Fibroblast of villous mesenchyme (primary cell): ENCODE measurements at regions not wholly inside any gene's neighbourhood (a gene's known extent, or its start where the extent isn't known, plus 50 kb on each side); places are given as distances from the start of the nearest gene placed in this dataset.

ENCODE experiments used
- DNase-seq: peaks from one replicate; pipeline ENCODE4 v3.0.0-alpha.2; 2010; ENCODE audit warnings: low read depth
- H3K4me3 ChIP-seq: 2 replicates; pipeline ENCODE4 v1.5.1; 2011; ENCODE audit warnings: low read depth, mild to moderate bottlenecking, low read length
- TF ChIP-seq, protein P1 (sequence below): IDR thresholded peaks from 2 replicates; pipeline ENCODE4 v1.5.1; 2012; ENCODE audit warnings: low read depth, mild to moderate bottlenecking, low read length; ENCODE audit not compliant: insufficient read depth

DNA sequence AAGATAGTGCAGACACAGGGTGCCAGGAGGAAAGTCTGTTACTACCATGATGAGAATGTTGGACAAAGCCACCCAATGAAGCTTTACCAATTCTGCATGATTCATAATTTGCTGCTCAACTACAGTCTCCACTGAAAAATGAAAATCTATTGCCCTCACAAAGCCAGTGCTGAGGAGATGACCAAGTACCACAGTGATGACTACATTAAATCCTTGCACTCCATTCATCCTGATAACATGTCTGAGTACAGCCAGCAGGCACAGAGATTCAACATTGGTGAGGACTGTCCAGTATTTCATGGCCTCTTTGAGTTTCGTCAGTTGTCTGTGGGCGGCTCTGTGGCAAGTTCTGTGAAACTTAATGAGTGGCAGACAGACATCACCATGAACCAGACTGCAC is 144.0 kb downstream of the PLCE1 start:
- no peak for DNase-seq

DNA sequence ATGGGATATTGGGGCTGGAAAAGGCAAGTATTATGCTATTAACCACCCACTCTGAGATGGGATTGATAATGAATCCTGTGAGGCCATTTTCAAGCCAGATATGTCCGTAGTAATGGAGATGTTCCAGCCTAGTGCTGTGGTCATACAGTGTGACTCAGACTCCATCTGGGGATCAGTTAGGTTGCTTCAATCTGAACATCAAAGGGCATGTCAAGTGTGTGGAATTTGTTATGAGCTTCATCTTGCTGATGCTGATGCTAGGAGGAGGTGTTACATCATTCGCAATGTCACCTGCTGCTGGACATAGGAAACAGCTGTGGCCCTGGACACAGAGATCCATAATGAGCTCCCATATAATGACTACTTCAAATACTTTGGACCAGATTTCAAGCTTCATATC is 144.7 kb downstream of the PLCE1 start:
- no peak overlapping the region for H3K4me3 ChIP-seq
- DNase-seq: peak; percentile 18
- TF ChIP-seq, protein P1, sequence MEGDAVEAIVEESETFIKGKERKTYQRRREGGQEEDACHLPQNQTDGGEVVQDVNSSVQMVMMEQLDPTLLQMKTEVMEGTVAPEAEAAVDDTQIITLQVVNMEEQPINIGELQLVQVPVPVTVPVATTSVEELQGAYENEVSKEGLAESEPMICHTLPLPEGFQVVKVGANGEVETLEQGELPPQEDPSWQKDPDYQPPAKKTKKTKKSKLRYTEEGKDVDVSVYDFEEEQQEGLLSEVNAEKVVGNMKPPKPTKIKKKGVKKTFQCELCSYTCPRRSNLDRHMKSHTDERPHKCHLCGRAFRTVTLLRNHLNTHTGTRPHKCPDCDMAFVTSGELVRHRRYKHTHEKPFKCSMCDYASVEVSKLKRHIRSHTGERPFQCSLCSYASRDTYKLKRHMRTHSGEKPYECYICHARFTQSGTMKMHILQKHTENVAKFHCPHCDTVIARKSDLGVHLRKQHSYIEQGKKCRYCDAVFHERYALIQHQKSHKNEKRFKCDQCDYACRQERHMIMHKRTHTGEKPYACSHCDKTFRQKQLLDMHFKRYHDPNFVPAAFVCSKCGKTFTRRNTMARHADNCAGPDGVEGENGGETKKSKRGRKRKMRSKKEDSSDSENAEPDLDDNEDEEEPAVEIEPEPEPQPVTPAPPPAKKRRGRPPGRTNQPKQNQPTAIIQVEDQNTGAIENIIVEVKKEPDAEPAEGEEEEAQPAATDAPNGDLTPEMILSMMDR: no peak

More for the DNA sequence above, 144.0 kb downstream of the PLCE1 start:
- no peak overlapping the region for H3K4me3 ChIP-seq
- TF ChIP-seq, protein P1: no peak

DNA sequence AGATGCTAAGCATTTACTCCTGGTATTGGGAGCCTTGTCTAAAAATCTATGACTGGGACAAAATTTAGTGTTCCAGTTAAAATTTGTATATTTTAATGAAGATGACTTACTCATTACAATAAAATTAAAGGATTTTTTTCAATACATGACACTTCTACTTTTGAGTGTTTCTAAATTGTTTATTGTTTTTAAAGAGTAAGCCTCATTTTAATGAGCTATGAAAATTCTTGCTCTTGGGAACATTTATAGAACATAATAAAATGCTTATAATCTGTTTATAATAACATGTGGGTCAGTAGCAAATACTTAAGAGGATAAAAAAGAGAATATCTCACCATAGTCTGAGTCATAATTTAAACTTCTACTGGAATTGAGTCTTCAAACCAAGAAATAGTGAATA is 149.5 kb downstream of the PLCE1 start:
- TF ChIP-seq, protein P1: no peak
- no peak overlapping the region for H3K4me3 ChIP-seq
- no peak for DNase-seq

DNA sequence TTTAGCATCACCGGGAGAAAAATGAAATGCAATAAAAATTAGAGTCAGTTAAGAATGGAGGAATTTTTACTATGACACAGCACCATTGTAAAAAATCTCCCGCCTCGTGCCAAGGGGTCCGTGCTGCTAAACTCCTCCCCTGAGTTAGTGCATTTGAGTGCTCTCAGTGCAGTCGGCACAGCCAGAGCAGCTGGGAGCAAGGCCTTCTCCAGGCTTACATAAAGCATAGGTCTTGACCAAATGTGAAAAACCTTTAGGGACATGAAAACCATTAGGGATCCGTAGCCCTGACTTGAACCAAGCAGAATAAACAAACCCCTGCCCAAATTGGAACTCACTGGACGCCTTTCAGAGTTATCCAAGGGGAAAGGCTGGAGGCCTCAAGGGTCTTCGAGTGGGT is 152.6 kb downstream of the PLCE1 start:
- DNase-seq: no peak
- no peak overlapping the region for H3K4me3 ChIP-seq
- TF ChIP-seq, protein P1: no peak

DNA sequence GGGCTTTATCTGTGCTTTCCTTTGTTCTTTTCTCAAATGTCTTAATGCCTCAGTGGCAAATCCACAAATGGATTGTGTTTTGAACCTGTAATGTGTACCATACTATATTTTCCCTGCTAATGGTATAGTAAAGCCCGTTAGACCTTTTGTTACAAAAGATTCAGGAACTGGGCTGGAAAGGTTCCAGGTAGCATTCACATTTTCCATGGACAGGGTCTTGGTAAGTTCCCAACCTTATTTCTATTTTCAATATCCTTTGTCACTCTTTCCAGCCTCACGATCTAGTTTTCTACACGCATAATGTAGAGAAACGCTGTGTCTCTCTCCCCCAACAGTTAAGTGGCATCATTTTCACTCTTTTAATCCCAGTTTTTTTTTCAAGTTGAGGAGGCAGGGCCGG is 153.0 kb downstream of the PLCE1 start:
- no peak for DNase-seq
- TF ChIP-seq, protein P1: no peak
- H3K4me3 ChIP-seq: no peak overlapping the region

DNA sequence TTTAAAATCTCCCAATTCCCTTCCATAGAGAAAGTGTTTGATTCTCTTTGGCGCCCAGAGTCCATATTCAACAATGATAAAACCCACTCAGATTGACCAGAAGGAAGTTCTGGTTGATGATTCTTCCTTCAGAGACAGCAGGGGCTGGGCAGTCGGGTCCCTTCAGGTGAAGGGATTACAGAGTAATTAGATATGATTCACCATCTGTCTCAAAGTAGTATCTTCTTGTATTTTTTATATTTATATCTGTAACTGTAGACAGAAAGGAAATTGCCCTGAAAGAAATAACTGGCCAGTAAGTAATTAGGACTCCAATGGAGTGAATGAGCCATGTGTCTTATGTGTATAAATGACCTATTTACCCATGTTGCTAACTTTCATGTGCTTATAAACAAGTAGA is 156.0 kb downstream of the PLCE1 start:
- no peak for DNase-seq
- TF ChIP-seq, protein P1: no peak
- H3K4me3 ChIP-seq: no peak overlapping the region

DNA sequence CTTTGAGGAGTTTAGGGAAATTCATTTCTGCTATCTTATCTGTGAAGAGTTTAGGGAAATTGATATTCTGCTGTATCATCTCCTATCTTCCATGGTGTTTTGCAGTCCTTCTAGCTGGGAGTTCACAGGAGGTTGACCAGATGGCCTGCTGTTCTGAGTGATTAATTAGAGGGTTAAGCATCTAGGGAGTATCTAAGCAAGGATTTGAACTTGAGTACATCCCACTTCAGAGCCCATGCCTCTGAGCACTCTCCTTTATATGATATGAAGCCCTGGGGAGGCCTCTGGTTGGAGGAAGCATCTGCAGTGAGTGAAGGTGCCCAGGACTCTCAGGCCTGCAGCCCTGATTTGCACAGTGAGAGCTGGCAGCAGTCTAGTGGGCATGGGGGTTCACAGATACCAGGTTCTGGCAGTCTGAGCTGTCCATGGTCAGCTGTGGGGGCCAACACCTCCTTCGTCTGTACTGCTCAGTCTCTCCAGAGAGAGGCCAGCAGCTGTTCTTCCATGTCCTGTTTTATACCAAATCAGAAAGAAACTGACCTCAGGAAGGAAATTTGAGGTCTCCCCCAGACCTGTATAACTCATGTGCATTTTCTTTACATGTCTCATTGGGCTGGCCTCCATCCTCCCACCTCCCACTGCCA is 156.9 kb downstream of the PLCE1 start:
- no peak overlapping the region for H3K4me3 ChIP-seq
- TF ChIP-seq, protein P1: no peak
- no peak for DNase-seq
